ENCODE measurements at regions not wholly inside any gene's neighbourhood (a gene's known extent, or its start where the extent isn't known, plus 50 kb on each side); places are given as distances from the start of the nearest gene placed in this dataset.
"Not testable (repeated sequence)": the region's sequence is repeated elsewhere in the genome, so short reads cannot be mapped to it uniquely, and the experiment has no call there.

- H3K9me3 ChIP-seq (ENCODE audit: control insufficient read depth, insufficient read depth, low read length) = no peaks in the 10 kb centered on the region
- DNase-seq (ENCODE audit: low read depth in 4 of 6, low spot score in 6 of 6) = peak in 2 of 6 donors; percentile 45 to 81
- no peak overlapping the region for H3K27ac ChIP-seq (ENCODE audit: low read depth, low read length)
- no peaks in the 10 kb centered on the region for H3K36me3 ChIP-seq (ENCODE audit: control insufficient read depth, insufficient read depth, low read length)
- no peaks in the 10 kb centered on the region for H3K27me3 ChIP-seq (ENCODE audit: control insufficient read depth, insufficient read depth, low read length)
- H3K4me1 ChIP-seq (ENCODE audit: control insufficient read depth, insufficient read depth, low read length) = peaks cover 3% of the 10 kb centered on the region
- 0% methylated on average over 1 of the region's 3 CpGs for WGBS (ENCODE audit: insufficient coverage)
- no peak overlapping the region for H3K4me3 ChIP-seq (ENCODE audit: low read depth, low read length)
These were observed 268.3 kb upstream of the PRKD1 start for GRCh38 chr14:30195941-30196340.

GRCh38 chr14:30196861-30197260 lies 269.2 kb upstream of the PRKD1 start:
- H3K36me3 ChIP-seq (ENCODE audit: control insufficient read depth, insufficient read depth, low read length) = no peaks in the 10 kb centered on the region
- H3K4me3 ChIP-seq (ENCODE audit: low read depth, low read length) = no peak overlapping the region
- DNase-seq (ENCODE audit: low read depth in 4 of 6, low spot score in 6 of 6) = no peak
- no CpG with 5 or more reads among the region's 2 CpGs for WGBS (ENCODE audit: insufficient coverage)
- H3K9me3 ChIP-seq (ENCODE audit: control insufficient read depth, insufficient read depth, low read length) = no peaks in the 10 kb centered on the region
- H3K27ac ChIP-seq (ENCODE audit: low read depth, low read length) = no peak overlapping the region
- H3K4me1 ChIP-seq (ENCODE audit: control insufficient read depth, insufficient read depth, low read length) = peaks cover 3% of the 10 kb centered on the region
- no peaks in the 10 kb centered on the region for H3K27me3 ChIP-seq (ENCODE audit: control insufficient read depth, insufficient read depth, low read length)

GRCh38 chr14:30198720-30199119 lies 271.1 kb upstream of the PRKD1 start:
- not testable (repeated sequence) for H3K9me3 ChIP-seq (ENCODE audit: control insufficient read depth, insufficient read depth, low read length); H3K4me3 ChIP-seq (ENCODE audit: low read depth, low read length); H3K4me1 ChIP-seq (ENCODE audit: control insufficient read depth, insufficient read depth, low read length); H3K27me3 ChIP-seq (ENCODE audit: control insufficient read depth, insufficient read depth, low read length); DNase-seq (ENCODE audit: low read depth in 4 of 6, low spot score in 6 of 6); H3K27ac ChIP-seq (ENCODE audit: low read depth, low read length); H3K36me3 ChIP-seq (ENCODE audit: control insufficient read depth, insufficient read depth, low read length)
- WGBS (ENCODE audit: insufficient coverage) = 100% methylated on average over 2 of the region's 3 CpGs

GRCh38 chr14:30204431-30204980 lies 276.9 kb upstream of the PRKD1 start:
- Histone ChIP-seq H3K9me3 (ENCODE audit: control insufficient read depth, insufficient read depth, low read length) (no peaks in the 10 kb centered on the region), H3K27ac (ENCODE audit: low read depth, low read length) (no peak overlapping the region), H3K4me1 (ENCODE audit: control insufficient read depth, insufficient read depth, low read length) (no peaks in the 10 kb centered on the region), H3K4me3 (ENCODE audit: low read depth, low read length) (no peak overlapping the region), H3K36me3 (ENCODE audit: control insufficient read depth, insufficient read depth, low read length) (no peaks in the 10 kb centered on the region), H3K27me3 (ENCODE audit: control insufficient read depth, insufficient read depth, low read length) (no peaks in the 10 kb centered on the region)
- WGBS (ENCODE audit: insufficient coverage) = 33% methylated on average over 1 of the region's 2 CpGs
- peak in 2 of 6 donors; percentile 36 to 59 for DNase-seq (ENCODE audit: low read depth in 4 of 6, low spot score in 6 of 6)

GRCh38 chr14:30209136-30209535 lies 281.5 kb upstream of the PRKD1 start:
- Histone ChIP-seq H3K36me3 (ENCODE audit: control insufficient read depth, insufficient read depth, low read length) (no peaks in the 10 kb centered on the region), H3K4me3 (ENCODE audit: low read depth, low read length) (no peak overlapping the region), H3K27me3 (ENCODE audit: control insufficient read depth, insufficient read depth, low read length) (no peaks in the 10 kb centered on the region), H3K9me3 (ENCODE audit: control insufficient read depth, insufficient read depth, low read length) (no peaks in the 10 kb centered on the region), H3K4me1 (ENCODE audit: control insufficient read depth, insufficient read depth, low read length) (no peaks in the 10 kb centered on the region), H3K27ac (ENCODE audit: low read depth, low read length) (no peak overlapping the region)
- no CpG with 5 or more reads among the region's 1 CpG for WGBS (ENCODE audit: insufficient coverage)
- no peak for DNase-seq (ENCODE audit: low read depth in 4 of 6, low spot score in 6 of 6)

GRCh38 chr14:30210630-30211029 lies 283.0 kb upstream of the PRKD1 start:
- H3K9me3 ChIP-seq (ENCODE audit: control insufficient read depth, insufficient read depth, low read length) = no peaks in the 10 kb centered on the region
- no peaks in the 10 kb centered on the region for H3K36me3 ChIP-seq (ENCODE audit: control insufficient read depth, insufficient read depth, low read length)
- H3K4me1 ChIP-seq (ENCODE audit: control insufficient read depth, insufficient read depth, low read length) = no peaks in the 10 kb centered on the region
- DNase-seq (ENCODE audit: low read depth in 4 of 6, low spot score in 6 of 6) = no peak
- H3K27ac ChIP-seq (ENCODE audit: low read depth, low read length) = no peak overlapping the region
- no peak overlapping the region for H3K4me3 ChIP-seq (ENCODE audit: low read depth, low read length)
- no peaks in the 10 kb centered on the region for H3K27me3 ChIP-seq (ENCODE audit: control insufficient read depth, insufficient read depth, low read length)
- WGBS (ENCODE audit: insufficient coverage) = 100% methylated on average over 2 of the region's 4 CpGs

GRCh38 chr14:30211326-30211725 lies 283.7 kb upstream of the PRKD1 start:
- H3K9me3 ChIP-seq (ENCODE audit: control insufficient read depth, insufficient read depth, low read length) = no peaks in the 10 kb centered on the region
- no peak for DNase-seq (ENCODE audit: low read depth in 4 of 6, low spot score in 6 of 6)
- no peaks in the 10 kb centered on the region for H3K27me3 ChIP-seq (ENCODE audit: control insufficient read depth, insufficient read depth, low read length)
- H3K4me1 ChIP-seq (ENCODE audit: control insufficient read depth, insufficient read depth, low read length) = no peaks in the 10 kb centered on the region
- H3K4me3 ChIP-seq (ENCODE audit: low read depth, low read length) = no peak overlapping the region
- H3K36me3 ChIP-seq (ENCODE audit: control insufficient read depth, insufficient read depth, low read length) = no peaks in the 10 kb centered on the region
- H3K27ac ChIP-seq (ENCODE audit: low read depth, low read length) = no peak overlapping the region

- H3K4me1 ChIP-seq (ENCODE audit: control insufficient read depth, insufficient read depth, low read length) = no peaks in the 10 kb centered on the region
- WGBS (ENCODE audit: insufficient coverage) = 68% methylated on average over 3 of the region's 3 CpGs
These were observed 286.4 kb upstream of the PRKD1 start for GRCh38 chr14:30214014-30214413.

GRCh38 chr14:30214461-30215090 lies 286.9 kb upstream of the PRKD1 start:
- Histone ChIP-seq H3K27me3 (ENCODE audit: control insufficient read depth, insufficient read depth, low read length) (no peaks in the 10 kb centered on the region), H3K4me3 (ENCODE audit: low read depth, low read length) (no peak overlapping the region), H3K36me3 (ENCODE audit: control insufficient read depth, insufficient read depth, low read length) (no peaks in the 10 kb centered on the region), H3K4me1 (ENCODE audit: control insufficient read depth, insufficient read depth, low read length) (no peaks in the 10 kb centered on the region), H3K9me3 (ENCODE audit: control insufficient read depth, insufficient read depth, low read length) (no peaks in the 10 kb centered on the region), H3K27ac (ENCODE audit: low read depth, low read length) (no peak overlapping the region)
- no CpG with 5 or more reads among the region's 2 CpGs for WGBS (ENCODE audit: insufficient coverage)
- peak; percentile 40 to 96 (median 68) for DNase-seq (ENCODE audit: low read depth in 4 of 6, low spot score in 6 of 6)

More at GRCh38 chr14:30214014-30214413, 286.4 kb upstream of the PRKD1 start:
- H3K4me3 ChIP-seq (ENCODE audit: low read depth, low read length) = no peak overlapping the region
- H3K36me3 ChIP-seq (ENCODE audit: control insufficient read depth, insufficient read depth, low read length) = no peaks in the 10 kb centered on the region
- H3K27ac ChIP-seq (ENCODE audit: low read depth, low read length) = no peak overlapping the region
- DNase-seq (ENCODE audit: low read depth in 4 of 6, low spot score in 6 of 6) = no peak
- H3K9me3 ChIP-seq (ENCODE audit: control insufficient read depth, insufficient read depth, low read length) = no peaks in the 10 kb centered on the region
- H3K27me3 ChIP-seq (ENCODE audit: control insufficient read depth, insufficient read depth, low read length) = no peaks in the 10 kb centered on the region

- Histone ChIP-seq H3K27me3 (ENCODE audit: control insufficient read depth, insufficient read depth, low read length) (no peaks in the 10 kb centered on the region), H3K4me1 (ENCODE audit: control insufficient read depth, insufficient read depth, low read length) (no peaks in the 10 kb centered on the region), H3K9me3 (ENCODE audit: control insufficient read depth, insufficient read depth, low read length) (no peaks in the 10 kb centered on the region), H3K4me3 (ENCODE audit: low read depth, low read length) (no peak overlapping the region), H3K36me3 (ENCODE audit: control insufficient read depth, insufficient read depth, low read length) (no peaks in the 10 kb centered on the region), H3K27ac (ENCODE audit: low read depth, low read length) (no peak overlapping the region)
- peak in 2 of 6 donors; percentile 37 to 83 for DNase-seq (ENCODE audit: low read depth in 4 of 6, low spot score in 6 of 6)
- 83% methylated on average over 1 of the region's 5 CpGs for WGBS (ENCODE audit: insufficient coverage)
These were observed 291.3 kb upstream of the PRKD1 start for GRCh38 chr14:30218907-30219306.

Data from spinal cord (tissue), 9 donors.